Activated CD4-positive, CD25-positive, alpha-beta regulatory T cell treated with anti-CD3 and anti-CD28 coated beads, Interleukin-2, amount 50 U/mL, for 24 hours (primary cell): ENCODE measurements at regions not wholly inside any gene's neighbourhood (a gene's known extent, or its start where the extent isn't known, plus 50 kb on each side); places are given as distances from the start of the nearest gene placed in this dataset.

Source experiments
- ATAC-seq, 2 donors: fragments of 150-1000 bp; cut with Tn5 transposase; one replicate each; pipeline ENCODE4 v1.10.0; 2021; ENCODE audit warnings: mild to moderate bottlenecking in 1 of 2, moderate library complexity in 1 of 2

DNA sequence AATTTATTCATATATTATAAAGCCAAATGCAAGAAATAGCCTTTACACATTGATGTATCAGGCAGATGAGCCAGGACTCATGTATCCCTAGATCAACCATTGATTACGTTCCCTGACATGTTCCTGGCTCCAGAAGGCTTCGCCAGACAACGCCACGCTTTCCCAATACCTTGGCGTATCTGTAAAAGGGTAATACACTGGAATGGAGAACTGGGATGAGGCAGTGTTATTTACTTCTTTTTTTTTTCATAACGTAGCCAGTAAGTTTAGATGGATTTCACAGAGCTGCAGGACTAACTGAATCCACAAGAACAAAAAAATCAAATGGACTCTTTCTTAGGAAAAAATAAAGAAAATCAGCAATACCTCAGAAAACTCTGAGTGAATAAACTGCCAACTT is 588.1 kb upstream of the SEMA3D start:
- ATAC-seq = no peak

- no peak for ATAC-seq
Measured at GRCh38 chr7:85773116-85773728, 586.4 kb upstream of the SEMA3D start.

DNA sequence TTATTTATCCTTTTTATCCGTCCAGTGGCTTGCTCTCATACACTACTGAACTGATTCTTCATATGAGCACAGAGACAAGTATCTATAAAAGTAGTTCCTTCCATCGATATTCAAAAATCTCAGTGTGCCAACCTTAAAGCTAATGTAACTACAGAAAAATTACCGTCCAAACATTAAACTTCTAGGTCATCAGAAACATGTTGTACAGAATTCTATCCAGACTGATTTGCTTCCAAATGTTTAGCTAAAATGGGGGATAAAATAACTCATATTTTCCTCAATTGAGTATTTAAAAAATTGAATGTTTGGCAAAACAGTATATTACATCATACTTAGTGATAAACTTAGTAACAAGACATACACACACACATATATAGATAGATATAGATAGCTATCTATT is 584.7 kb upstream of the SEMA3D start:
- no peak for ATAC-seq

GRCh38 chr7:85770332-85770731 is 583.5 kb upstream of the SEMA3D start:
- no peak for ATAC-seq

DNA sequence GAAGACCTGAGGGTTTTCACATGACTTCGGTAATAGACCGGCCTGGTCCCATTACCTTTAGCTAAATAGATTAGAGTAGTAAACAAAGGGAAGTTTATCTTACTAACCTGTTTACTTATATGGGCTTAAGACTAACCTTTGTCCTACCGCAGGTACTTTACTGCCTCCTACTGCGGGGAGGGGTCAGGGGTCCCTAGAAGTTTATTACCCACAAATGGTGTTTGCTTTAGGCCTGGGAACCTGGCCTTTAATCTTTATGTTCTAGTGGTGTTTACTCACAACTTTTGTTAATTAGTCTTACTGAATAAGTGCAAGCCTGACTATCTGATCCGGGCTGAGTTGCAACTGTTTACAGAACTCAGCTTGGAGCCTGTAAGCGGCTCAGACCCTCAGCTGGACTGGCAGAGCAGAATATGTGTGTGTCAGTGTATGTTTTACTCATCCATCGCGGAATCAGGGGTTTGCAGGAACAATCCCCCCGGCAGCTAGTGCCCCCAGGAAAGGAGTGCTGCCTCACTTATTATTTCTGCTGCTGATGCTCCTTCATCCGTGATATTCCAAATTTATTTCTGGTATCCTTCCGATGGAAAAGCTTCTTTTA is 578.9 kb upstream of the SEMA3D start:
- no peak for ATAC-seq

DNA sequence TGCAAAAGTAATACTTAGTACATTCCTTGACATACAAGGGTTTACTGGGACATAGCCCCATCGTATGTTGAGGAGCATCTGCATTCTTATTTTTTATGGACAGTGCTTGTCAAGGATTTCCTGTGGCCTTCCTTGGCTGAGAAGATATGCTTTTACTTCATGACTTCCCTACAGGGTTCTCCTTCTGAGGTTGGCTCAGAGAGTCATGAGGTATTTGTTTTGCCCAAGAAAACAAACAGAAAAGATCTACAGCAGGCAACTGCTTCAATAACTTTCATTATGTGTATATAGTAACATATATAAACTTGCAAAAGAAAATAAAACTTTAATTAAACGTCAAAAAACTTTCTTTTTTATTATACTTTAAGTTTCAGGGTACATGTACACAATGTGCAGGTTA is 577.2 kb upstream of the SEMA3D start:
- no peak for ATAC-seq

- no peak for ATAC-seq
Measured at GRCh38 chr7:85757348-85757747, 570.5 kb upstream of the SEMA3D start.

DNA sequence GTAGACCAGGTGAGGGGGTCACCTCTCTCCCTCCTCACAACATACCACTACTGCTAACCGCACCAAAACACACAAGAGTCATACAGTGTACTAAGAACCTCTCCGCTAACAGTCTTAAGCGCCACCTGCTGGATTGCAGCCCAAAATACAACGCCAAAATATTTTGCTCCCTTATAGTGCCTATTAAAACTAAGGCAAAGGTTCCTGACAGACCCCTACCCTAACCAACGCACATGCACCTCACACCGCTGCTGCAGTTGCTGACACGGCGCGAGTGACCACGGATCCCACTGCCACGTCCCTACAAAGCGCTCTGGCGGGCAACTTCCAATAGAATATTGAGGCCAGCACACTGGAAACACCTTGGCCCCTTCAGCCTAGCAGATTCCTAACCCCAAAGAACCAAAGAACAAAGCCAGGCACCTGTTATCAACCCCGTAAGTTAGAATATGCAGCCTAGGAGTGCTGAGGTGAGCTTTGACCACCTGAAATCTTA is 563.6 kb upstream of the SEMA3D start:
- peak in 1 of 2 donors; percentile 25 for ATAC-seq

GRCh38 chr7:85749696-85750453 is 563.0 kb upstream of the SEMA3D start:
- no peak for ATAC-seq

DNA sequence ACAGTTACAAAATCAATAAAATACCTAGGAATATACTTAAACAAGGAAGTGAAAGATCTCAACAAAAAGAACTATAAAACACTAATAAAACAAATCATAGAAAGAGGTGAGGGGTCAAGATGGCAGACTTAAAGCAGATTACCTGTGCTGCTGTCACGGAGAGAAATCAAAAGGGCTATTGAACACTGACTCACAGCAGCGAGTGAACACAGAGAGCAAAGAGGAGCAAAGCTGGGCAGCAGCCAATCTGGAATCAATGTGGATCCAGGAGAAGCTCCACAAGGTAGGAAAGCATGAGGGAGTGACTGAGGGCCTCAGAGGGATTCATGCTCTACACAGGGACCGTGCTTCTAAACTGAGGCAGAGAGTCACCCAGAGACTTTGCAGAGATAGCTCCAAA is 562.0 kb upstream of the SEMA3D start:
- no peak for ATAC-seq

DNA sequence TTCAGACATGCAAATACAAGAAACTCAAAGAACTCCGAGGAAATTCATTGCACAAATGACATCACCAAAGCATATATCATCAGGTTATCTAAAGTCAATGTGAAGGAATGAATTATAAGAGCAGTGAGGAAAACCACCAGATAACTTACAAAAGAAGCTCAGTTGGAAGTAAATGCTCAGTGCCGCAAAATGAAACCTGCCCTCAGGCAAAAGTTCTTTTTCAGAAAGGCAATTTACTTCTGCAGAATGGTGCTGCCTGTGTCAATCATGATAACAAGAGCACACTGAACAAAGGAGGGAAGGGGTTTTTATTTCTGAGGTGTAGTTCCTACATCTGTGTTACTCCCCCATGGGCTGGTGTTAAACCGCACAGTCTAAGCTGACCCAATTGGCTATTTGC is 550.6 kb upstream of the SEMA3D start:
- ATAC-seq = no peak

GRCh38 chr7:85736085-85736484 is 549.2 kb upstream of the SEMA3D start:
- no peak for ATAC-seq

DNA sequence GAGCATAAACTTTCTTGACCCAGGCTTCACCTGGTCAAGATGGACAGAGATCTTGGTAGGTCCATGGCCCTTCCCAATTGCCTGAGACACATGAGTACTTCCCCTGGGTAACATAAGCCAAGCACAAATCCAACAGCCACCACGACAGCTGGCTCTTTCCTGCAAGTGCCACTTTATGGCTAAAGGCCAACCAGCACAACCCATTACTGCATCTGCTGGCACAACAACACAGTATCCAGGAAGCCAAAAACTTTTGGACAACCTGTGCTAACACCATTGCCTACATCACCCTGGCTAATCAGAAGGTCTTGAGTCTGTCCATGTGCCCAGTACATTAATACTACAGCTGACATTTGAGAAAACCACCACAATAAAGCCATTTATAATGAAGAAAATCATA is 548.0 kb upstream of the SEMA3D start:
- ATAC-seq = no peak

DNA sequence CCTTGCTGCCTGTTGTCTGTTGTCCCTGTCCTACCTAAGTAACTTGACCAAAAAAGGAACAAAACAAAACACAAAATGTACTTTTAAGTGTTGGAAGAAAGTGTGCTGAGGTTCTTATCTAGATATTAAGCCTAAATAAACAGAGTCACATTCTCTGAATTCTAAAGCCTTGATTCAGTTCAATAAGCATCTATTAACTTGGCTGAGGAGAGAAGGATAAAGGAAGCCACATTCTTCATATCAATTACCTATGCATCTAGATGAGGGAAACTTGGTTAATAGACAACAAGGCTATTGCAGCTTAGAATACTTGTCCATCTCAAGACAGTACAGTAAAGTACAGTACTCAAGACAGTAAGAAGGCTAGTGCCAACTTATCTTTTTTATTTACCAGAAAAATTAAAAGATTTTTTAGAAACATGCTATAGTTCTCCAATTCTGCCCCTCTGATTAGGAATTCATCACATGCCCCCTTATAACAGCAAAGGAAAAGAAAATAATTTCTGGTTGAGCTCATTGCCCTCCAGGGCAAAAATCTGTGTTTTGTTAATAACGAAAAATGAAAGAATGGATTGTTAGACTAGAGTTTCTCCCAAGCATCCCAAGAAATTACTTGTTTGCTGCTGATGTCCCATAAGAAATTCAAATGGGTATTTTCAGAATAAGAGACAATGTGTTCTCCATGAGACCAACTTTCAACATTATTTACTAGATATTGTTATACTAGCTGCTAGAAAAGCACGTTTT is 546.5 kb upstream of the SEMA3D start:
- no peak for ATAC-seq

DNA sequence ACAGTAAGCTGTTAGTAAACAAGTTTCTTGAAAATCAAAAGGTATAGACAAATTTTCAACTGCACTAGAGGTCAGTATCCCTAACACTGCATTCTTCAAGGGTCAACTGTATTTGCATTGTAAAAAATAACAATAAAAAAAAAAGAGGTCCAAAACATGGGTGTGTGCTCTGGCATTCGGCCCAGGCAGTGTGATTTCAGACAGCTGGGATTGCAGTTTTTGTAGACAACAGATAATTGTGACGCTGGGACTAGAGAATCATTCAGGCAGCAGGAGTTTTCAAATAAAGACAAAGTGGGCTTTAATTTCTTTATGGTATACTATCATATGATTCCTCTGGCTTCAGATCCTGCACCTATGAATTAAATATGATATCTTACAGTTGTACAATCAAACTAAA is 543.2 kb upstream of the SEMA3D start:
- ATAC-seq = no peak

- ATAC-seq = no peak
Measured at GRCh38 chr7:85725026-85725425, 538.2 kb upstream of the SEMA3D start.

- no peak for ATAC-seq
Measured at GRCh38 chr7:85719981-85720953, 533.4 kb upstream of the SEMA3D start.

DNA sequence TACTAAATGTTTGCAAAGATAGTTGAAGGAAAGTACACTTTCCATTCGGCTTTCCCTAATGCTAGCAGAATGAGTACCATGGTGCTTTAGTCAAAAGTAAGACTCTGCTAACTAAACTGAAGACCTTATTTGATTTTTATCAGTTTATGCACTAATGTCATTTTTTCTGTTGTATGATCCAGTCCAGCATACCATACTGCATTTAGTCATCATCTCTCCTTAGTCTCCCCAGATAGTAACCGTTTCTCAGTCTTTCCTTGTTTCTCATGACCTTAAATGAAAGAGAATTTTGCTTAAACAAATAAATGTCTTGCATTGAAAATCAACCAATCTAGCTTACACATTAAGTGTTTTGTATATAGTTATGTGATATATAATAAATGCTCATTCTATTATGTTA is 529.5 kb upstream of the SEMA3D start:
- ATAC-seq = no peak

- no peak for ATAC-seq
Measured at GRCh38 chr7:85714951-85715350, 528.1 kb upstream of the SEMA3D start.

GRCh38 chr7:85714043-85714578 is 527.3 kb upstream of the SEMA3D start:
- ATAC-seq = no peak

DNA sequence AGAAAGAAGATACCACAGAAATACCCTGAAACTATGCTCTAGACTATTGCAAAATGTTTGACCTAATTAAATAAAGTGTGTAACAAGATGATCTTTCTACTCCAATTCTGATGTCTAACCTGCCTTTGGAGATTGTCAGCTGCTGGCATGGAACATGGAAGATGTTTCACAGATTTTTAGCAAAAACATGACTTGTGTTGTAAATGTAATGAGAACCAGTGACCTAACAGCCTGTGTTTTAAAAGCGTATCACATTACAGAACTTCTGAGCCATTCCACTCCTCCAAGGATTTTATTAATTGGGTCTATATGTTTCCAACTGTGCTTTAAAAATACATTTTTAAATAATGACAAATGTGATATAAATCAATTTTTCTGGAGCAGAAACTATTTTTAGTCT is 526.3 kb upstream of the SEMA3D start:
- ATAC-seq = no peak

DNA sequence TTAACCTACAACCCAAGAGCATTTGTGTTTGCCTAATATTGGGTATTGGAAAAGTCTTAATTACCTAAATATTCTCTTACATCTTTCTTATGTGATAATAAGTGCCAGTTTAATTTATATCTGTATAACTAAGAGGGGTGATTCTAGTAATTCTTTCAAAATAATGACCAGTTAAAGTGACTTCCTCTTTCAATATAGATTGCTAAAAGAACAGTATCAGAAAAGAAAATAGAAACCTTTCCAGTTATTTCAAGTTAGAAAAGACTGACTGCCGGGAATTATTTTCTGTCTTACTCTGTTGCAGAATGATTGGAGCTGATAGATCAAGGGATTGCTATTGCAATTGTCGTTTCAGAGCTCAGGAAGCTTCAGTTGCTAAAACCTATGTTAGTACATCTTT is 525.0 kb upstream of the SEMA3D start:
- no peak for ATAC-seq
